Chondrocyte (in vitro differentiated cells): ENCODE measurements at regions not wholly inside any gene's neighbourhood (a gene's known extent, or its start where the extent isn't known, plus 50 kb on each side); places are given as distances from the start of the nearest gene placed in this dataset.
A peak's percentile ranks its signal among the peaks of the same experiment; 100 is the strongest.

Experiments
- DNase-seq: peaks from one replicate; pipeline ENCODE4 v3.0.0; 2021; ENCODE audit warnings: mixed read lengths, low spot score
- H3K27ac Mint-ChIP-seq: one replicate; pipeline ENCODE4 v1.8.0; 2021; ENCODE audit warnings: mild to moderate bottlenecking, moderate library complexity, mixed read lengths; ENCODE audit not compliant: unreplicated experiment
- H3K27me3 Mint-ChIP-seq: 2 replicates; pipeline ENCODE4 v1.8.0; 2021; ENCODE audit warnings: low read depth, mixed read lengths
- H3K36me3 Mint-ChIP-seq: 2 replicates; pipeline ENCODE4 v1.8.0; 2021; ENCODE audit warnings: low read depth, mixed read lengths
- H3K4me1 Mint-ChIP-seq: 2 replicates; pipeline ENCODE4 v1.8.0; 2021; ENCODE audit warnings: low read depth, mild to moderate bottlenecking, mixed read lengths
- H3K4me3 Mint-ChIP-seq: one replicate; pipeline ENCODE4 v1.8.0; 2021; ENCODE audit warnings: mild to moderate bottlenecking, moderate library complexity, mixed read lengths; ENCODE audit not compliant: unreplicated experiment
- H3K9me3 Mint-ChIP-seq: 2 replicates; pipeline ENCODE4 v1.8.0; 2021; ENCODE audit warnings: low read depth, mixed read lengths
- TF ChIP-seq, protein P1 (sequence below): fragments of 200-600 bp; sonication (generic); IDR thresholded peaks from 2 replicates; pipeline ENCODE4 v1.5.0; 2021; ENCODE audit warnings: antibody characterized with exemption, mild to moderate bottlenecking, moderate library complexity

DNA sequence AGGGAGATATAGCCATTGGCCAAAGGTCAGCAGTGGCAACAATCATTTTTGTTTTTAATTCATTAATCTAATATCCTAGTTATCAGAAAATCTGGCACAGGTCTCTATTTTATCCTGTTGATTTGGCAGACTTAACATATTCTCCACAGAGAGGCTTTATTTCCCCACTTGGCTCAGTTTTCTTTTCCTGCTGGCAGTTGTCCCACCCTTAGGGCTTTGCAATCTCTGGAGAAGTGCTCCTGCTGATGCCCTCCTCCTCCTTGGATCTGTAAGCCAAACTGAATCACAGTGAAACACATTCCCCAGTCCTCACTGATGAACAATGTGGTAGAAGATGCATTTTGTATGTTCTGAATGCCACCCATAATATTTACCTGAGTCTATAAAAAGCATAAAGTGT lies 889.7 kb downstream of the PDHA2 start:
- H3K27me3 Mint-ChIP-seq = no peaks in the 10 kb centered on the region
- no peak overlapping the region for H3K4me3 Mint-ChIP-seq
- TF ChIP-seq, protein P1, sequence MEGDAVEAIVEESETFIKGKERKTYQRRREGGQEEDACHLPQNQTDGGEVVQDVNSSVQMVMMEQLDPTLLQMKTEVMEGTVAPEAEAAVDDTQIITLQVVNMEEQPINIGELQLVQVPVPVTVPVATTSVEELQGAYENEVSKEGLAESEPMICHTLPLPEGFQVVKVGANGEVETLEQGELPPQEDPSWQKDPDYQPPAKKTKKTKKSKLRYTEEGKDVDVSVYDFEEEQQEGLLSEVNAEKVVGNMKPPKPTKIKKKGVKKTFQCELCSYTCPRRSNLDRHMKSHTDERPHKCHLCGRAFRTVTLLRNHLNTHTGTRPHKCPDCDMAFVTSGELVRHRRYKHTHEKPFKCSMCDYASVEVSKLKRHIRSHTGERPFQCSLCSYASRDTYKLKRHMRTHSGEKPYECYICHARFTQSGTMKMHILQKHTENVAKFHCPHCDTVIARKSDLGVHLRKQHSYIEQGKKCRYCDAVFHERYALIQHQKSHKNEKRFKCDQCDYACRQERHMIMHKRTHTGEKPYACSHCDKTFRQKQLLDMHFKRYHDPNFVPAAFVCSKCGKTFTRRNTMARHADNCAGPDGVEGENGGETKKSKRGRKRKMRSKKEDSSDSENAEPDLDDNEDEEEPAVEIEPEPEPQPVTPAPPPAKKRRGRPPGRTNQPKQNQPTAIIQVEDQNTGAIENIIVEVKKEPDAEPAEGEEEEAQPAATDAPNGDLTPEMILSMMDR = no peak
- DNase-seq = no peak
- H3K36me3 Mint-ChIP-seq = no peaks in the 10 kb centered on the region
- peaks cover 10% of the 10 kb centered on the region for H3K9me3 Mint-ChIP-seq
- peaks cover 6% of the 10 kb centered on the region for H3K4me1 Mint-ChIP-seq
- no peak overlapping the region for H3K27ac Mint-ChIP-seq

DNA sequence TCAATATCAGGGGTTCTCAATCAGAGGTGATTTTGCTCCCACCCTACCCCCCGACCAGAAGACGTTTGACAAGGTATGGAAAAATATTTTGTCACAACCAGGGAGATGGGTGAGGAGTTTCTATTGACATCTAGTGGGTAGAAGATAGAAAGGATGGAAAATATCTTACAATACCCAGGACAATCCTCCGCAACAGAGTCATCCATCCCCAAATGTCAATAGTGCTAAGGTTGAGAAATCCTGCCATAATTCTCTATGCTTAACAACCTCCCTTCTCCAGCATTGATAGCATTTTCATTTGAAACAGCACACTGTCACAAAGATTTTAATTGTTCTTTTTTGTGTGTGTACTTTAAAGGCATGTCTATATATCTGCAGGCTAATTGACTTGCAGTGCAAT lies 890.5 kb downstream of the PDHA2 start:
- peaks cover 10% of the 10 kb centered on the region for H3K9me3 Mint-ChIP-seq
- no peak for DNase-seq
- TF ChIP-seq, protein P1 = no peak
- no peaks in the 10 kb centered on the region for H3K36me3 Mint-ChIP-seq
- peaks cover 10% of the 10 kb centered on the region for H3K4me1 Mint-ChIP-seq
- H3K27me3 Mint-ChIP-seq = no peaks in the 10 kb centered on the region
- H3K4me3 Mint-ChIP-seq = no peak overlapping the region
- H3K27ac Mint-ChIP-seq = no peak overlapping the region

DNA sequence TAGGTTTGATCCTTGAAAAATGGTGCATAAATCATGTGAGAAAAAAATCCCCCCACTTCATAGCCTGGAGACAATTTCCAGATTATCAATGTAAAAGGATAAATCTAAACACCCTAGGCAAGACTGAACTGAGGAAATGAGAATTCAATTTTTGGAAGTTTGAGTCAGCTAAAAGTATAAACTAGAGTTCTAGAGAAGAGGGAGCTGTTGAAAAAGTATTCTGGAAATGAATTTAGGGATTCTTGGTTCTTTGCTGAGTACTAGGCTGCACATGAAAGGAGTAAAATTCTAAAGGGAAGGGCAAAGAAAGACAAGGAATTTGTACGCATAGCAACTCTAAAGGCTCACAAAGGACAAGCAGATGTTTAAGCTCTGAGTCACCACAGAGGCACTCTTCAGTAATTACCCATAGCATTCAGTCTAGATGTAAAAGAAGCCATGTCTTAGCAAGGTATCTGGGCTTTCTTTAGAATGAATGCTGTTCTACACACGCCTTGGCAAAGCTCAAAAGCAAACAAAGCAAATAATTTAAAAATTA lies 896.5 kb downstream of the PDHA2 start:
- TF ChIP-seq, protein P1 = no peak
- H3K9me3 Mint-ChIP-seq = peaks cover 10% of the 10 kb centered on the region
- H3K36me3 Mint-ChIP-seq = no peaks in the 10 kb centered on the region
- peak overlapping the region; percentile 6 for H3K27ac Mint-ChIP-seq
- no peak for DNase-seq
- H3K27me3 Mint-ChIP-seq = no peaks in the 10 kb centered on the region
- no peak overlapping the region for H3K4me3 Mint-ChIP-seq
- peaks cover 13% of the 10 kb centered on the region for H3K4me1 Mint-ChIP-seq

DNA sequence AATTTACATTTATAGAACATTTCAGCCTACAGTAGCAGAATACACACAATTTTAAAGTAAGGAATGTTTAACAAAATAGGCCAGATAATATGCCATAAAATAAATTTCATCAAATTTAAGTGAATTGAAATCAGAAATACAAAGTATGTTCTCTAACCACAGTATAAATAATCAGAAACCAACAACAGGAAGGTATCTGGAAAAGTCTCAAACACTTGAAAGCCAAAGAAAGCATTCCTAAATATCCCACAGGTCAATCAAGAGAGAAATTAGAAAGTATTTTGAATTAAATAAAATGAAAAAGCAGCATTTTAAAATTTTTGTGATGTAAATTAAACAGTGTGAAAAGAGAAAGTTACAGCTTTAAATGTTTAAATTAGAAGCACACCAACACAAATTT lies 899.2 kb downstream of the PDHA2 start:
- no peaks in the 10 kb centered on the region for H3K27me3 Mint-ChIP-seq
- H3K9me3 Mint-ChIP-seq = no peaks in the 10 kb centered on the region
- no peak for DNase-seq
- H3K4me3 Mint-ChIP-seq = no peak overlapping the region
- TF ChIP-seq, protein P1 = no peak
- no peak overlapping the region for H3K27ac Mint-ChIP-seq
- peaks cover 13% of the 10 kb centered on the region for H3K4me1 Mint-ChIP-seq
- no peaks in the 10 kb centered on the region for H3K36me3 Mint-ChIP-seq

DNA sequence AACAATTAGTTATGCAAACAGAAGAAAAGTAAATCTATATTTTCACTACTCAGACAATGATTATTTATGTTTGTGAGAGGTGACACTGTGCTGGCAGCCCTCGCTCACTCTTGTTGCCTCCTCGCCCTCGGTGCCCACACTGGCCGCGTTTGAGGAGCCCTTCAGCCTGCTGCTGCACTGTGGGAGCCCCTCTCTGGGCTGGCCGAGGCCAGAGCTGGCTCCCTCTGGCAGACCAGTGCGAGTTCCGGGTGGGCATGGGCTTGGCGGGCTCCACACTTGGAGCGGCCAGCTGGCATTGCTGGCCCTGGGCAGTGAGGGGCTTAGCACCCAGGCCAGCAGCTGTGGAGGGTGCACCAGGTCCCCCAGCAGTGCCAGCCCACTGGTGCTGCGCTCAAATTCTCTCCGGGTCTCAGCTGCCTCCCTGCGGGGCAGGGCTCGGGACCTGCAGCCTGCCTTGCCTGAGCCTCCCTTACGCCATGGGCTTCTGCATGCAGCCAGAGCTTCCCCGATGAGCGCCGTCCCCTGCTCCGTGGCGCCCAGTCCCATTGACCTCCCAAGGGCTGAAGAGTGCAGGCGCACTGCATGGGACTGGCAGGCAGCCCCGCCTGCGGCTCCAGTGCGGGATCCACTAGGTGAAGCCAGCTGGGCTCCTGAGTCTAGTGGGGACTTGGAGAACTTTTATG lies 902.6 kb downstream of the PDHA2 start:
- H3K36me3 Mint-ChIP-seq = no peaks in the 10 kb centered on the region
- peaks cover 4% of the 10 kb centered on the region for H3K4me1 Mint-ChIP-seq
- no peak overlapping the region for H3K4me3 Mint-ChIP-seq
- no peak overlapping the region for H3K27ac Mint-ChIP-seq
- peaks cover 8% of the 10 kb centered on the region for H3K9me3 Mint-ChIP-seq
- no peaks in the 10 kb centered on the region for H3K27me3 Mint-ChIP-seq
- peak; percentile 90 for DNase-seq
- TF ChIP-seq, protein P1 = no peak
